ENCODE measurements at regions not wholly inside any gene's neighbourhood (a gene's known extent, or its start where the extent isn't known, plus 50 kb on each side); places are given as distances from the start of the nearest gene placed in this dataset.

DNA sequence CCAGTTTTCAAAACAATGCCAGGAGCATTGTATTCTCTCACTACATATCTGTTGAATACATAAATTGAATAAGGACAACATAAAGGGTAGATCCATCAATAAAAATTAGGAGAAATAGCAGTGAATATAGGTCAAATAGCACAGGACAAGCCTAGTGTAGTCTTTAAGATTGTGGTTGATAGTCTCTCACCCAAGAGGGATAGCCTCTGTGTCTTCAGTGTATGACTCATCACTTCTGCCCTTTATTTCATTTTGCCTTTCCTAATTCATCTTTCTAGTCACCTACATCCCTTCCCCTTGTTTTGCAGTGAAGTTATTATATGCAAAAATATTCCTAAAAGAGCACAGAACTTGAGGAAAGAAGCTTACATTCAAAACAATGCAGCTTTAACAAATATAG is 335.0 kb upstream of the TUSC1 start:
- TF ChIP-seq POLR2AphosphoS5 (IDR thresholded peaks at IDR 0.05; ENCODE audit: low read depth, low read length), result no peak
- no peak for TF ChIP-seq REST (IDR thresholded peaks at IDR 0.05; ENCODE audit: insufficient read depth in 1 of 2, low read depth in 2 of 2, low read length in 2 of 2)
- TF ChIP-seq TAF1 (IDR thresholded peaks at IDR 0.05; ENCODE audit: borderline replicate concordance, insufficient read depth, low read length), result no peak
- TF ChIP-seq SIN3A (IDR thresholded peaks at IDR 0.05; ENCODE audit: borderline replicate concordance, insufficient read depth, low read length), result no peak
- no peak for TF ChIP-seq FOXP2 (optimal IDR thresholded peaks at IDR 0.05; ENCODE audit: borderline replicate concordance, extremely low read depth, extremely low read length, insufficient read depth)

All from PFSK-1 (cell line).